ENCODE measurements at regions not wholly inside any gene's neighbourhood (a gene's known extent, or its start where the extent isn't known, plus 50 kb on each side); places are given as distances from the start of the nearest gene placed in this dataset.

GRCh38 chr17:62875296-62875695 is 67.2 kb upstream of the MARCHF10 start:
- peaks cover 24% of the 10 kb centered on the region for H3K4me1 ChIP-seq (ENCODE audit: insufficient read depth, low read length)
- H3K27me3 ChIP-seq (ENCODE audit: low read length) = no peaks in the 10 kb centered on the region
- intact Hi-C loops (cut with micrococcal nuclease) = no loop called here
- no peak overlapping the region for H3K9ac ChIP-seq (ENCODE audit: low read length)
- H3K9me2 ChIP-seq (replicated peaks; ENCODE audit: low read length) = no peaks in the 10 kb centered on the region
- DNase-seq (no peak), ATAC-seq (no peak)
- no peak overlapping the region for H3K27ac ChIP-seq (ENCODE audit: low read length)
- CTCF ChIA-PET = no interaction called here
- H3K79me2 ChIP-seq (ENCODE audit: low read length) = no peaks in the 10 kb centered on the region
- no peaks in the 10 kb centered on the region for H3K9me3 ChIP-seq (ENCODE audit: low read length)
- H4K20me1 ChIP-seq (ENCODE audit: low read length) = no peaks in the 10 kb centered on the region
- no peaks in the 10 kb centered on the region for H3K36me3 ChIP-seq (ENCODE audit: low read depth, low read length)
- POLR2A ChIA-PET (ENCODE audit: unreplicated experiment) = interaction anchor here (0.7 kb wide), 1 partner anchor 8 kb away, joined by 4 read pairs; no protein-coding TSS in a partner anchor
- H3K4me3 ChIP-seq (ENCODE audit: low read length) = no peak overlapping the region
- no peak overlapping the region for H2AFZ ChIP-seq (ENCODE audit: low read length)
- H3F3A ChIP-seq (ENCODE audit: low read length, unreplicated experiment) = no peaks in the 10 kb centered on the region
- no TSS peak for BruUV-seq (replicated peaks)
- no peak overlapping the region for H3K4me2 ChIP-seq (ENCODE audit: low read length)
- TF ChIP-seq EZH2 (IDR thresholded peaks at IDR 0.05; ENCODE audit: low read length, unreplicated experiment) = no peak
- no peak for TF ChIP-seq CTCF (conservative IDR thresholded peaks at IDR 0.05; ENCODE audit: low read depth, low read length)
- TF ChIP-seq EZH2phosphoT487 (IDR thresholded peaks at IDR 0.05; ENCODE audit: borderline replicate concordance, low read length) = no peak

- intact Hi-C loops (cut with micrococcal nuclease) = no loop called here
- Histone ChIP-seq H3K36me3 (ENCODE audit: low read depth, low read length) (no peaks in the 10 kb centered on the region), H3K9ac (ENCODE audit: low read length) (no peak overlapping the region), H4K20me1 (ENCODE audit: low read length) (no peaks in the 10 kb centered on the region), H3K79me2 (ENCODE audit: low read length) (no peaks in the 10 kb centered on the region), H3K27me3 (ENCODE audit: low read length) (no peaks in the 10 kb centered on the region), H3K9me3 (ENCODE audit: low read length) (no peaks in the 10 kb centered on the region), H2AFZ (ENCODE audit: low read length) (no peak overlapping the region), H3K9me2 (replicated peaks; ENCODE audit: low read length) (no peaks in the 10 kb centered on the region), H3K4me2 (ENCODE audit: low read length) (no peak overlapping the region), H3K4me1 (ENCODE audit: insufficient read depth, low read length) (peaks cover 8% of the 10 kb centered on the region), H3K27ac (ENCODE audit: low read length) (no peak overlapping the region), H3F3A (ENCODE audit: low read length, unreplicated experiment) (no peaks in the 10 kb centered on the region), H3K4me3 (ENCODE audit: low read length) (no peak overlapping the region)
- ATAC-seq (no peak), DNase-seq (no peak)
- ChIA-PET POLR2A (ENCODE audit: unreplicated experiment) (interaction anchor here (1.0 kb wide), 1 partner anchor 84 kb away, joined by 4 read pairs; no protein-coding TSS in a partner anchor), CTCF (interaction anchor here (0.6 kb wide), 1 partner anchor 100 kb away, joined by 3 read pairs; no protein-coding TSS in a partner anchor)
- TF ChIP-seq EZH2phosphoT487 (IDR thresholded peaks at IDR 0.05; ENCODE audit: borderline replicate concordance, low read length) (no peak), CTCF (conservative IDR thresholded peaks at IDR 0.05; ENCODE audit: low read depth, low read length) (no peak), EZH2 (IDR thresholded peaks at IDR 0.05; ENCODE audit: low read length, unreplicated experiment) (no peak)
- no TSS peak for BruUV-seq (replicated peaks)
These were observed 63.2 kb upstream of the MARCHF10 start for GRCh38 chr17:62871291-62871690.

GRCh38 chr17:62870552-62870971 is 62.4 kb upstream of the MARCHF10 start:
- ATAC-seq (no peak), DNase-seq (no peak)
- Histone ChIP-seq H3K4me3 (ENCODE audit: low read length) (no peak overlapping the region), H3F3A (ENCODE audit: low read length, unreplicated experiment) (no peaks in the 10 kb centered on the region), H3K4me2 (ENCODE audit: low read length) (no peak overlapping the region), H3K27ac (ENCODE audit: low read length) (no peak overlapping the region), H3K4me1 (ENCODE audit: insufficient read depth, low read length) (0 out of 2 replicates have a peak, but pooled peaks cover under 1% of the 10 kb centered on the region), H4K20me1 (ENCODE audit: low read length) (no peaks in the 10 kb centered on the region), H3K79me2 (ENCODE audit: low read length) (no peaks in the 10 kb centered on the region), H3K9me2 (replicated peaks; ENCODE audit: low read length) (no peaks in the 10 kb centered on the region), H3K36me3 (ENCODE audit: low read depth, low read length) (no peaks in the 10 kb centered on the region), H3K27me3 (ENCODE audit: low read length) (no peaks in the 10 kb centered on the region), H3K9ac (ENCODE audit: low read length) (no peak overlapping the region), H3K9me3 (ENCODE audit: low read length) (no peaks in the 10 kb centered on the region), H2AFZ (ENCODE audit: low read length) (no peak overlapping the region)
- no peak for TF ChIP-seq EZH2phosphoT487 (IDR thresholded peaks at IDR 0.05; ENCODE audit: borderline replicate concordance, low read length)
- TF ChIP-seq EZH2 (IDR thresholded peaks at IDR 0.05; ENCODE audit: low read length, unreplicated experiment) = no peak
- TF ChIP-seq CTCF (conservative IDR thresholded peaks at IDR 0.05; ENCODE audit: low read depth, low read length) = no peak
- POLR2A ChIA-PET (ENCODE audit: unreplicated experiment) = no interaction called here
- no TSS peak for BruUV-seq (replicated peaks)
- CTCF ChIA-PET = no interaction called here
- intact Hi-C loops (cut with micrococcal nuclease) = no loop called here

All from PC-3 (cell line).